HUES6 (cell line): ENCODE measurements at regions not wholly inside any gene's neighbourhood (a gene's known extent, or its start where the extent isn't known, plus 50 kb on each side); places are given as distances from the start of the nearest gene placed in this dataset.
"Not testable (repeated sequence)": the region's sequence is repeated elsewhere in the genome, so short reads cannot be mapped to it uniquely, and the experiment has no call there.

Source experiments
- H3K27ac ChIP-seq: 2 replicates; pipeline ENCODE4 v1.7.0; 2013; ENCODE audit warnings: low read depth, mild to moderate bottlenecking, low read length, inconsistent platforms
- H3K27me3 ChIP-seq: 2 replicates; pipeline ENCODE4 v1.6.1; 2013; ENCODE audit warnings: low read length; ENCODE audit not compliant: control insufficient read depth, insufficient read depth
- H3K36me3 ChIP-seq: 2 replicates; pipeline ENCODE4 v1.6.1; 2013; ENCODE audit warnings: low read length; ENCODE audit not compliant: control insufficient read depth, insufficient read depth
- H3K4me1 ChIP-seq: 2 replicates; pipeline ENCODE4 v1.6.1; 2013; ENCODE audit warnings: low read length; ENCODE audit not compliant: control insufficient read depth, insufficient read depth
- H3K4me3 ChIP-seq: 2 replicates; pipeline ENCODE4 v1.5.1; 2013; ENCODE audit warnings: low read depth, low read length
- H3K9ac ChIP-seq: one replicate; pipeline ENCODE4 v1.6.1; 2013; ENCODE audit warnings: mild to moderate bottlenecking, low read length
- H3K9me3 ChIP-seq: 2 replicates; pipeline ENCODE4 v1.6.1; 2013; ENCODE audit warnings: low read depth, low read length; ENCODE audit not compliant: control insufficient read depth, insufficient read depth

- no peaks in the 10 kb centered on the region for H3K4me1 ChIP-seq
- no peaks in the 10 kb centered on the region for H3K27me3 ChIP-seq
- no peaks in the 10 kb centered on the region for H3K36me3 ChIP-seq
- peaks cover 10% of the 10 kb centered on the region for H3K9me3 ChIP-seq
- H3K27ac ChIP-seq, result no peak overlapping the region
- no peak overlapping the region for H3K4me3 ChIP-seq
- no peak overlapping the region for H3K9ac ChIP-seq
These were observed 502.6 kb upstream of the JAG1 start for GRCh38 chr20:11176431-11176830.

- no peak overlapping the region for H3K27ac ChIP-seq
- H3K4me1 ChIP-seq, result no peaks in the 10 kb centered on the region
- peaks cover 20% of the 10 kb centered on the region for H3K9me3 ChIP-seq
- no peak overlapping the region for H3K4me3 ChIP-seq
- H3K9ac ChIP-seq, result no peak overlapping the region
- H3K27me3 ChIP-seq, result no peaks in the 10 kb centered on the region
- H3K36me3 ChIP-seq, result no peaks in the 10 kb centered on the region
These were observed 505.3 kb upstream of the JAG1 start for GRCh38 chr20:11178946-11179654.

GRCh38 chr20:11180186-11180585 is 506.4 kb upstream of the JAG1 start:
- Histone ChIP-seq H3K4me3 (no peak overlapping the region), H3K9ac (no peak overlapping the region), H3K4me1 (no peaks in the 10 kb centered on the region), H3K9me3 (peaks cover 23% of the 10 kb centered on the region), H3K27ac (no peak overlapping the region), H3K36me3 (no peaks in the 10 kb centered on the region), H3K27me3 (no peaks in the 10 kb centered on the region)

- H3K36me3 ChIP-seq, H3K4me1 ChIP-seq, H3K27me3 ChIP-seq, H3K9ac ChIP-seq, H3K27ac ChIP-seq, H3K4me3 ChIP-seq: not testable (repeated sequence)
- peaks cover 26% of the 10 kb centered on the region for H3K9me3 ChIP-seq
These were observed 507.3 kb upstream of the JAG1 start for GRCh38 chr20:11181129-11181528.

- Histone ChIP-seq H3K27ac (no peak overlapping the region), H3K36me3 (no peaks in the 10 kb centered on the region), H3K9ac (no peak overlapping the region), H3K4me1 (no peaks in the 10 kb centered on the region), H3K4me3 (no peak overlapping the region), H3K27me3 (no peaks in the 10 kb centered on the region), H3K9me3 (peaks cover 31% of the 10 kb centered on the region)
These were observed 508.2 kb upstream of the JAG1 start for GRCh38 chr20:11181966-11182365.

- H3K9ac ChIP-seq, result no peak overlapping the region
- H3K9me3 ChIP-seq, result peaks cover 31% of the 10 kb centered on the region
- H3K27me3 ChIP-seq, result no peaks in the 10 kb centered on the region
- no peak overlapping the region for H3K4me3 ChIP-seq
- no peaks in the 10 kb centered on the region for H3K4me1 ChIP-seq
- no peak overlapping the region for H3K27ac ChIP-seq
- H3K36me3 ChIP-seq, result no peaks in the 10 kb centered on the region
These were observed 508.9 kb upstream of the JAG1 start for GRCh38 chr20:11182720-11183119.

- H3K9ac ChIP-seq, result no peak overlapping the region
- H3K9me3 ChIP-seq, result peaks cover 21% of the 10 kb centered on the region
- H3K4me3 ChIP-seq, result no peak overlapping the region
- H3K27ac ChIP-seq, result no peak overlapping the region
- H3K27me3 ChIP-seq, result no peaks in the 10 kb centered on the region
- no peaks in the 10 kb centered on the region for H3K36me3 ChIP-seq
- no peaks in the 10 kb centered on the region for H3K4me1 ChIP-seq
These were observed 512.7 kb upstream of the JAG1 start for GRCh38 chr20:11186301-11187008.

GRCh38 chr20:11188843-11189603 is 515.2 kb upstream of the JAG1 start:
- no peak overlapping the region for H3K9ac ChIP-seq
- no peak overlapping the region for H3K27ac ChIP-seq
- no peaks in the 10 kb centered on the region for H3K27me3 ChIP-seq
- H3K4me3 ChIP-seq, result no peak overlapping the region
- H3K4me1 ChIP-seq, result no peaks in the 10 kb centered on the region
- H3K36me3 ChIP-seq, result no peaks in the 10 kb centered on the region
- peaks cover 10% of the 10 kb centered on the region; the same call in 1 of the 2 replicates for H3K9me3 ChIP-seq

- no peaks in the 10 kb centered on the region for H3K36me3 ChIP-seq
- H3K27me3 ChIP-seq, result no peaks in the 10 kb centered on the region
- H3K9me3 ChIP-seq, result peaks cover 4% of the 10 kb centered on the region; the same call in 1 of the 2 replicates
- no peak overlapping the region for H3K4me3 ChIP-seq
- H3K9ac ChIP-seq, result no peak overlapping the region
- no peaks in the 10 kb centered on the region; the same call in 1 of the 2 replicates for H3K4me1 ChIP-seq
- H3K27ac ChIP-seq, result no peak overlapping the region
These were observed 516.9 kb upstream of the JAG1 start for GRCh38 chr20:11190741-11191140.

GRCh38 chr20:11192106-11192505 is 518.3 kb upstream of the JAG1 start:
- H3K9me3 ChIP-seq, result no peaks in the 10 kb centered on the region
- no peaks in the 10 kb centered on the region; the same call in 1 of the 2 replicates for H3K4me1 ChIP-seq
- H3K4me3 ChIP-seq, result no peak overlapping the region
- H3K27me3 ChIP-seq, result no peaks in the 10 kb centered on the region
- H3K27ac ChIP-seq, result no peak overlapping the region
- H3K36me3 ChIP-seq, result no peaks in the 10 kb centered on the region
- no peak overlapping the region for H3K9ac ChIP-seq

- no peak overlapping the region for H3K4me3 ChIP-seq
- H3K9me3 ChIP-seq, result no peaks in the 10 kb centered on the region
- no peaks in the 10 kb centered on the region for H3K27me3 ChIP-seq
- no peaks in the 10 kb centered on the region for H3K36me3 ChIP-seq
- H3K27ac ChIP-seq, result no peak overlapping the region
- no peaks in the 10 kb centered on the region; the same call in 1 of the 2 replicates for H3K4me1 ChIP-seq
- H3K9ac ChIP-seq, result no peak overlapping the region
These were observed 519.4 kb upstream of the JAG1 start for GRCh38 chr20:11193241-11193640.
